A549 (cell line): ENCODE measurements at regions not wholly inside any gene's neighbourhood (a gene's known extent, or its start where the extent isn't known, plus 50 kb on each side); places are given as distances from the start of the nearest gene placed in this dataset.

Source experiments
- ATAC-seq, 2 experiments: fragments of 200-7000 bp in 1 of 2; fragments of >200 bp in 1 of 2; cut with Nextera tagmentation in 1 of 2; cut with Tn5 transposase in 1 of 2; 3 replicates each; pipeline versions ENCODE4 v1.8.0 to v1.9.1; 2018 to 2020; ENCODE audit warnings: mild to moderate bottlenecking in 1 of 2, moderate library complexity in 1 of 2
- CTCF ChIA-PET: fragments of 300-600 bp; sonication (Branson Sonifier 250); formaldehyde crosslinking; extraction: SDS; loops from one replicate; lab custom pipeline; 2021; ENCODE audit warnings: antibody characterized with exemption, inconsistent platforms; lab: Yijun Ruan, JAX
- POLR2A ChIA-PET: fragments of 350-600 bp; formaldehyde crosslinking; extraction: SDS; loops from one replicate; lab custom pipeline; 2021; ENCODE audit warnings: antibody characterized with exemption, inconsistent platforms; lab: Yijun Ruan, JAX
- DNase-seq, 2 experiments: peaks; one replicate each; pipeline versions ENCODE4 v3.0.0 to v3.0.0-alpha.2; 2011 to 2016; ENCODE audit warnings: low read depth in 1 of 2, low spot score in 1 of 2
- FAIRE-seq: peaks from 2 replicates; lab custom pipeline; 2011; peaks lifted over from hg19 to GRCh38; lab: Jason Lieb, UNC
- H3K27ac ChIP-seq, 2 experiments: fragments of >200 bp; sonication (Bioruptor Twin); formaldehyde crosslinking; 3 replicates each; pipeline ENCODE4 v1.5.1; 2016 to 2017
- H3K4me1 ChIP-seq: fragments of >200 bp; sonication (Bioruptor Twin); formaldehyde crosslinking; 3 replicates; pipeline ENCODE4 v1.6.1; 2016
- H3K4me2 ChIP-seq: fragments of >200 bp; sonication (Bioruptor Twin); formaldehyde crosslinking; 3 replicates; pipeline ENCODE4 v1.6.1; 2016
- H3K4me3 ChIP-seq: fragments of >200 bp; sonication (Bioruptor Twin); formaldehyde crosslinking; 3 replicates; pipeline ENCODE4 v1.5.1; 2016
- H3K9me3 ChIP-seq: fragments of >200 bp; sonication (Bioruptor Twin); formaldehyde crosslinking; 3 replicates; pipeline ENCODE4 v1.6.1; 2016
- CBX2 ChIP-seq: fragments of 200-600 bp; sonication (generic); IDR thresholded peaks from 2 replicates; pipeline ENCODE4 v1.6.1; 2016; ENCODE audit warnings: low read depth, mild to moderate bottlenecking, borderline replicate concordance
- CEBPB ChIP-seq, 2 experiments: fragments of >200 bp in 1 of 2; sonication (Bioruptor Twin) in 1 of 2; formaldehyde crosslinking in 1 of 2; IDR thresholded peaks; 2 replicates each; pipeline ENCODE4 v1.6.1; 2012 to 2016
- EHF ChIP-seq: fragments of 250-450 bp; sonication (Bioruptor Pico); IDR thresholded peaks from 2 replicates; pipeline ENCODE4 v1.5.0; 2020; ENCODE audit warnings: mild to moderate bottlenecking
- EP300 ChIP-seq, 2 experiments: fragments of >200 bp; sonication (Bioruptor Twin); formaldehyde crosslinking; IDR thresholded peaks; 2 replicates in 1 of 2; 3 replicates in 1 of 2; pipeline ENCODE4 v1.6.1; 2016 to 2017
- HEYL ChIP-seq: fragments of 250-450 bp; sonication (Bioruptor Pico); IDR thresholded peaks from 2 replicates; pipeline ENCODE4 v1.8.0; 2021; ENCODE audit warnings: mild to moderate bottlenecking, moderate library complexity
- HOXB5 ChIP-seq: fragments of 250-450 bp; sonication (Bioruptor Pico); IDR thresholded peaks from 2 replicates; pipeline ENCODE4 v1.5.0; 2020; ENCODE audit warnings: mild to moderate bottlenecking, moderate library complexity
- KDM1A ChIP-seq: fragments of 200-600 bp; sonication (generic); IDR thresholded peaks from 2 replicates; pipeline ENCODE4 v1.6.1; 2016; ENCODE audit warnings: low read depth, mild to moderate bottlenecking
- KDM5A ChIP-seq: fragments of 200-600 bp; sonication (generic); IDR thresholded peaks from 2 replicates; pipeline ENCODE4 v1.6.1; 2016; ENCODE audit warnings: antibody characterized with exemption, mild to moderate bottlenecking
- MAFK ChIP-seq: fragments of 450-650 bp; IDR thresholded peaks from 2 replicates; pipeline ENCODE4 v1.6.1; 2014; ENCODE audit not compliant: partially characterized antibody
- NFE2L2 ChIP-seq: fragments of 150-350 bp; conservative IDR thresholded peaks from 2 replicates; pipeline ENCODE4 v1.6.1; 2014; ENCODE audit warnings: low read length
- NPAS2 ChIP-seq: fragments of 250-450 bp; sonication (Bioruptor Pico); IDR thresholded peaks from 2 replicates; pipeline ENCODE4 v1.8.0; 2022; ENCODE audit warnings: mild to moderate bottlenecking, moderate library complexity, borderline replicate concordance
- NR3C1 ChIP-seq: fragments of >200 bp; sonication (Bioruptor Twin); formaldehyde crosslinking; IDR thresholded peaks from 3 replicates; pipeline ENCODE4 v1.6.1; 2017
- POLR2A ChIP-seq: IDR thresholded peaks from 2 replicates; pipeline ENCODE4 v1.6.1; 2012; ENCODE audit warnings: mild to moderate bottlenecking, low read length
- POLR2AphosphoS2 ChIP-seq: conservative IDR thresholded peaks from 2 replicates; pipeline ENCODE4 v1.6.1; 2012; ENCODE audit warnings: low read length, improper control_type of control experiment, inconsistent platforms
- RAD21 ChIP-seq, 2 experiments: fragments of >200 bp in 1 of 2; sonication (Bioruptor Twin) in 1 of 2; formaldehyde crosslinking in 1 of 2; IDR thresholded peaks in 1 of 2; conservative IDR thresholded peaks in 1 of 2; 2 replicates in 1 of 2; 3 replicates in 1 of 2; pipeline ENCODE4 v1.6.1; 2012 to 2018; ENCODE audit warnings: inconsistent platforms in 1 of 2
- RCOR1 ChIP-seq: fragments of 150-350 bp; IDR thresholded peaks from 2 replicates; pipeline ENCODE4 v1.6.1; 2014; ENCODE audit warnings: antibody characterized with exemption, low read length, low read depth
- RNF2 ChIP-seq: fragments of 200-600 bp; sonication (generic); IDR thresholded peaks from 2 replicates; pipeline ENCODE4 v1.6.1; 2016; ENCODE audit warnings: low read depth, mild to moderate bottlenecking, antibody characterized with exemption, moderate library complexity, borderline replicate concordance
- SREBF2 ChIP-seq: fragments of 450-650 bp; IDR thresholded peaks from 2 replicates; pipeline ENCODE4 v1.6.1; 2014; ENCODE audit warnings: mild to moderate bottlenecking, moderate library complexity
- ZFP36 ChIP-seq: fragments of 450-650 bp; IDR thresholded peaks from 2 replicates; pipeline ENCODE4 v1.6.1; 2014; ENCODE audit warnings: borderline replicate concordance; ENCODE audit not compliant: partially characterized antibody
- WGBS: methylation state at CpG from one replicate; pipeline ENCODE4 v1.1.6; 2017; ENCODE audit errors: missing lambda C conversion rate; 5-methylcytosine and 5-hydroxymethylcytosine counted together
- TF ChIP-seq, protein P1 (sequence below): fragments of >200 bp; sonication (Bioruptor Twin); formaldehyde crosslinking; IDR thresholded peaks from 3 replicates; pipeline ENCODE4 v1.6.1; 2016
- TF ChIP-seq, protein P2 (sequence below): fragments of 250-450 bp; sonication (Bioruptor Pico); IDR thresholded peaks from 2 replicates; pipeline ENCODE4 v1.5.0; 2020; ENCODE audit warnings: low read depth, mild to moderate bottlenecking, moderate library complexity
- TF ChIP-seq, protein P3 (sequence below): IDR thresholded peaks from 2 replicates; pipeline ENCODE4 v1.6.1; 2012; ENCODE audit warnings: low read depth, borderline replicate concordance
- TF ChIP-seq, protein P4 (sequence below): IDR thresholded peaks from 2 replicates; pipeline ENCODE4 v1.6.1; 2012

DNA sequence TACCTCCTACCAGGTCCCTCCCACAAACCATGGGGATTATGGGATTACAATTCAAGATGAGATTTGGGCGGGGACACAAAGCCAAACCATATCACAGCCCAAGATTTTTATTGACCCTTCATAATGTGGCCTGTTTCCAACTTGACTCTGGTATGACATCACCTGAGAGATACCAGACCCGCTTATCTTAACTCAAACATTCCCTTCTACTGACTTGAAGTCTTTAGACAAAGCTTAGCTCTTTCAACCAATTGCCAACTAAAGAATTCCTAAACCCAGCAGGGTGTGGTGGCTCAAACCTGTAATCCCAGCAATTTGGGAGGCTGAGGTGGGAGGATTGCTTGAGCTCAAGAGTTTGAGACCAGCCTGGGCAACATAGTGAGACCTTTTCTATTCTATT lies 67.9 kb downstream of the CLRN3 start:
- no peak for FAIRE-seq
- ChIA-PET CTCF (interaction anchor here (1.2 kb wide), 2 partner anchors 11 to 30 kb away, joined by 3 to 4 read pairs; no protein-coding TSS in a partner anchor), POLR2A (no interaction called here)
- no peak overlapping the region for H3K27ac ChIP-seq
- H3K4me1 ChIP-seq, result no peaks in the 10 kb centered on the region
- H3K4me2 ChIP-seq, result no peak overlapping the region
- peaks cover 3% of the 10 kb centered on the region; the same call in 1 of the 3 replicates for H3K9me3 ChIP-seq
- WGBS, result 0% methylated on average over 2 of the region's 2 CpGs
- TF ChIP-seq SREBF2 (no peak), HEYL (CRISPR knock-in tag) (no peak), RCOR1 (no peak)
- TF ChIP-seq, protein P1, sequence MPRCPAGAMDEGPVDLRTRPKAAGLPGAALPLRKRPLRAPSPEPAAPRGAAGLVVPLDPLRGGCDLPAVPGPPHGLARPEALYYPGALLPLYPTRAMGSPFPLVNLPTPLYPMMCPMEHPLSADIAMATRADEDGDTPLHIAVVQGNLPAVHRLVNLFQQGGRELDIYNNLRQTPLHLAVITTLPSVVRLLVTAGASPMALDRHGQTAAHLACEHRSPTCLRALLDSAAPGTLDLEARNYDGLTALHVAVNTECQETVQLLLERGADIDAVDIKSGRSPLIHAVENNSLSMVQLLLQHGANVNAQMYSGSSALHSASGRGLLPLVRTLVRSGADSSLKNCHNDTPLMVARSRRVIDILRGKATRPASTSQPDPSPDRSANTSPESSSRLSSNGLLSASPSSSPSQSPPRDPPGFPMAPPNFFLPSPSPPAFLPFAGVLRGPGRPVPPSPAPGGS, result no peak
- ATAC-seq, result no peak
- DNase-seq, result no peak
- no peak overlapping the region for H3K4me3 ChIP-seq

DNA sequence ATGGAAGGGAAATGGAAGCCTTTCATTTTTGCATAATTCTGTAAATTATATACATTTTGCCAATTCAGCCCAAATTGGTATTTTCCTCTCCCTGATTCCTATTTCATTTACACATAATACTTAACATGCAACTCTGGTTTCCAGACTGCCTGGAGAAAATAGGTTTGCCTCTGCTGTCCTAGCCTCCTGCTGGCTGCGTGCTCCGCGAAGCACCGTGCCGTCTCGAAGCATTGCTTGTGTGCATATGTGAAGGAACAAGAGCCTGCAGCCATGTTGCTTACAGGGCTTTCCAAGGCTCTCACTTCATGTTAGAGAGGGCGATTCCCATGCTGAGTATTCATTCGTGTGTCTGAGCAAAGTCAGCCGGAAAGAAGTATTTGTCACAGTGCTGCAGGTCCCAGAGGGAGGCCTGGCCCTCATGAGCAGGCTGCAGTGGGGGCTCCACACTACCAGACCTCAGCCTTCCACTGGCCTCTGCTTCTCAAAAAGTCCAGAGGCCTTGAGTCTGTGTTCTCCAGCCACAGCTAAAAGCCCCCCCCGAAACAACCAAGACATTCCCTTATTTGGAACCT lies 66.5 kb downstream of the CLRN3 start:
- CTCF ChIA-PET, result interaction anchor here (1.4 kb wide), 1 partner anchor 28 kb away, joined by 3 read pairs; no protein-coding TSS in a partner anchor
- FAIRE-seq, result no peak
- WGBS, result 61% methylated on average over 10 of the region's 10 CpGs

DNA sequence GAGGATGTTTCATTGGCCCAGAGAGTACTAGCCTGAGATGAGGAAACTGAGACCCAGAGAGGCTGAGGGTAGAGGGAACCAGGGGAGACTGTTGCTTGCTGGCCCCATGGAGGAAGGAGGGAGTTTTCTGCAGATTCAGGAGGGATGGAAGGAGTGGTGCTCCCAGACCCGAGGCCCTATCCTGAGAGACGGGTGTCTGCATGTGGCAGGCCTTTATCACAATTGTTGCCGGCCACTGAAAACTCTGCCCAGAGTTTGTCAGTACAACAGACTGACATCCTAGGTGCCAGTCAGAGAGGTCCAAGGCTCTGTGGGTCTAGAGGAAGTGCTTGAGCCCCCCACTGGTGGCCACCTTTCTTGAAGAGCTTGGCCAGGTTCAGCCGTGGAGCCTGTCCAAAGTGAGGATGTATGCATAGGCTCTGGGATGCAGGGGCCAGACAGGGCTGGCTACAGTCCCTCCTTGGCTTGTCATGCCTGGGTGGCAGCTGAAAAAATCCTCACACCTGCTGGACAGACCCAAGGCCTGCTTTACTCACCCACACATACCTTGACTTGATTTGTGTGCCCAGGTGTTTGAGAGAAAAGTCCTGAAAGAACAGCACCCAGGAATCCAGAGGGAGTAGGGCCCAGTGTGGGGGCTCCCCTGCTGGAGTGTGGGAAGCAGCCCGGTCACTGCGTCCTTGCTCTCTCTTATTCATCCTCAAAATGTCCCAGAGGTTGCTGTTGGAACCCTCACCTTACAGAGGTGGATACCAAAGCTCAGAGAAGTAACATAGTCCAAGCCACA lies 65.2 kb downstream of the CLRN3 start:
- Histone ChIP-seq H3K4me1 (no peaks in the 10 kb centered on the region), H3K27ac (no peak overlapping the region), H3K4me2 (no peak overlapping the region)
- 11% methylated on average over 4 of the region's 6 CpGs for WGBS
- ATAC-seq, result no peak
- TF ChIP-seq POLR2AphosphoS2, result no peak
- TF ChIP-seq NR3C1, result no peak
- TF ChIP-seq, protein P2, sequence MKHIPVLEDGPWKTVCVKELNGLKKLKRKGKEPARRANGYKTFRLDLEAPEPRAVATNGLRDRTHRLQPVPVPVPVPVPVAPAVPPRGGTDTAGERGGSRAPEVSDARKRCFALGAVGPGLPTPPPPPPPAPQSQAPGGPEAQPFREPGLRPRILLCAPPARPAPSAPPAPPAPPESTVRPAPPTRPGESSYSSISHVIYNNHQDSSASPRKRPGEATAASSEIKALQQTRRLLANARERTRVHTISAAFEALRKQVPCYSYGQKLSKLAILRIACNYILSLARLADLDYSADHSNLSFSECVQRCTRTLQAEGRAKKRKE (CRISPR knock-in tag), result no peak
- no peak for TF ChIP-seq CEBPB (IDR thresholded peaks at IDR 0.05)
- TF ChIP-seq, protein P3, sequence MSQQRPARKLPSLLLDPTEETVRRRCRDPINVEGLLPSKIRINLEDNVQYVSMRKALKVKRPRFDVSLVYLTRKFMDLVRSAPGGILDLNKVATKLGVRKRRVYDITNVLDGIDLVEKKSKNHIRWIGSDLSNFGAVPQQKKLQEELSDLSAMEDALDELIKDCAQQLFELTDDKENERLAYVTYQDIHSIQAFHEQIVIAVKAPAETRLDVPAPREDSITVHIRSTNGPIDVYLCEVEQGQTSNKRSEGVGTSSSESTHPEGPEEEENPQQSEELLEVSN, result no peak
- TF ChIP-seq HEYL (CRISPR knock-in tag), result no peak
- no peak for TF ChIP-seq ZFP36
- TF ChIP-seq, protein P4, sequence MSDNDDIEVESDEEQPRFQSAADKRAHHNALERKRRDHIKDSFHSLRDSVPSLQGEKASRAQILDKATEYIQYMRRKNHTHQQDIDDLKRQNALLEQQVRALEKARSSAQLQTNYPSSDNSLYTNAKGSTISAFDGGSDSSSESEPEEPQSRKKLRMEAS, result no peak
- no peak for TF ChIP-seq EHF (CRISPR knock-in tag)
- no peak for TF ChIP-seq RAD21 (conservative IDR thresholded peaks at IDR 0.05 in 1 of 2, IDR thresholded peaks at IDR 0.05 in 1 of 2)
- TF ChIP-seq HOXB5, result no peak
- TF ChIP-seq SREBF2, result no peak
- no peak for TF ChIP-seq CBX2
- no peak for TF ChIP-seq MAFK
- TF ChIP-seq POLR2A, result no peak
- no peak for TF ChIP-seq NPAS2 (CRISPR knock-in tag)
- TF ChIP-seq EP300 (IDR thresholded peaks at IDR 0.05), result no peak
- TF ChIP-seq, all 56 proteins: peak for 0
- no peak for FAIRE-seq
- ChIA-PET POLR2A (no interaction called here), CTCF (no interaction called here)
- Histone ChIP-seq H3K4me3 (no peak overlapping the region), H3K9me3 (peaks cover 2% of the 10 kb centered on the region; the same call in 1 of the 3 replicates)
- no peak for DNase-seq

More for the DNA sequence above, 66.5 kb downstream of the CLRN3 start:
- TF ChIP-seq NR3C1 (no peak), EP300 (IDR thresholded peaks at IDR 0.05) (no peak), NFE2L2 (no peak), KDM5A (no peak), RCOR1 (no peak), RNF2 (no peak), CEBPB (IDR thresholded peaks at IDR 0.05) (no peak), KDM1A (no peak)
- TF ChIP-seq, protein P4, result no peak
- no peak for DNase-seq
- Histone ChIP-seq H3K4me1 (no peaks in the 10 kb centered on the region), H3K4me2 (no peak overlapping the region), H3K4me3 (no peak overlapping the region), H3K9me3 (peaks cover 3% of the 10 kb centered on the region; the same call in 1 of the 3 replicates), H3K27ac (no peak overlapping the region)
- POLR2A ChIA-PET, result no interaction called here
- no peak for ATAC-seq
